Ovary (tissue), 3 donors: ENCODE measurements at regions not wholly inside any gene's neighbourhood (a gene's known extent, or its start where the extent isn't known, plus 50 kb on each side); places are given as distances from the start of the nearest gene placed in this dataset.

ENCODE experiments used
- CTCF ChIP-seq, 3 donors: fragments of 450-650 bp in 2 of 3; fragments of 200-600 bp in 1 of 3; IDR thresholded peaks; one replicate each; pipeline versions ENCODE4 v1.5.1 to v1.8.0; 2016 to 2022; ENCODE audit warnings: antibody characterized with exemption in 3 of 3, mild to moderate bottlenecking in 1 of 3
- POLR2A ChIP-seq: fragments of 450-650 bp; IDR thresholded peaks from one replicate; pipeline ENCODE4 v1.6.1; 2017; ENCODE audit warnings: antibody characterized with exemption, mild to moderate bottlenecking, moderate library complexity
- donor health status: DM: no; HTN: no; CAD: no.

GRCh38 chr5:100755435-100755834 is 147.6 kb downstream of the ST8SIA4 start:
- TF ChIP-seq CTCF (IDR thresholded peaks at IDR 0.05) = no peak
- TF ChIP-seq POLR2A = no peak
